NCI-H526 treated with DMSO at 0.1 percent for 48 hours (cell line): ENCODE measurements at regions not wholly inside any gene's neighbourhood (a gene's known extent, or its start where the extent isn't known, plus 50 kb on each side); places are given as distances from the start of the nearest gene placed in this dataset.

Experiments
- DNase-seq: peaks from one replicate; lab custom pipeline; 2025; lab: John Stamatoyannopoulos, UW

DNA sequence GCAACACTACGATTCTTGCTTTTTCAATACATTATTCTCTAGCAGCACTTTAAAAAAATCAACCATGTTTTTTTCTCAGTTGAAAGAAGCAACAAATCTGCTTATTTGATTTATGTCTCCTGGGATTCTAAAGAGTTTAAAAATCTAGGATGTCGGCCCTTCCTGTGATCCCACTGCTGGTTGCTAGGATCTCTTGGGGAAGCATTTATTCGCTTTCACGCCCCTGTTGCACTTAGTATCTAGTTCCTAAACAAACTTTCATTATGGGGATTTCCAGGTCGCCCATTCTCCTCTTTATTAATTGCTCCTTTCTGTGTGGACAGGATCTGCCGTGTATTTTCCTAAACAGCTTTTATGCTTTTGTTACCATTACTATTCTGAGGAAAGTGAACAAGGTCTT, 313.5 kb downstream of the AGTPBP1 start:
- no peak for DNase-seq

GRCh38 chr9:85427772-85428171, 314.0 kb downstream of the AGTPBP1 start:
- no peak for DNase-seq

- DNase-seq, result peak; percentile 28
Observed at GRCh38 chr9:85425153-85425611, 316.6 kb downstream of the AGTPBP1 start.

DNA sequence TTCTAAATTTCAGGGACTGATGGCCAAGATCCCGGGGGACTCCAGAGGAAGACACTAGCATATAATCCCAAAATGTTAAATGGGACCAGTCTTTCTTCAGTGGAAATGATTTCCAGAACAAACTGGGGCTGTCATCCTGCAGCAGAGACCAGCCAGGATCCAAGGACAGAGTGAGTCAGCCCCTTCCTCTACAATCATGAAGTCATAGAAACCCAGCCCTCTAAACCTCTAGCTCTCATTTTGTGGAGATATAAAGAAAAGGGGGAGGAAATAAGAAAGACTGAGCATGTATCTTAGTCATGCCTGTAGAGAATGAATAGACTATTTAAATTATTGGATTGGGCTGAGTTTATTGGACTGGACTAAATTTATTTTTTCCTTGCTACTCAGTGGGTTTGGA, 318.3 kb downstream of the AGTPBP1 start:
- DNase-seq, result no peak

GRCh38 chr9:85421641-85422040, 320.1 kb downstream of the AGTPBP1 start:
- DNase-seq, result no peak

DNA sequence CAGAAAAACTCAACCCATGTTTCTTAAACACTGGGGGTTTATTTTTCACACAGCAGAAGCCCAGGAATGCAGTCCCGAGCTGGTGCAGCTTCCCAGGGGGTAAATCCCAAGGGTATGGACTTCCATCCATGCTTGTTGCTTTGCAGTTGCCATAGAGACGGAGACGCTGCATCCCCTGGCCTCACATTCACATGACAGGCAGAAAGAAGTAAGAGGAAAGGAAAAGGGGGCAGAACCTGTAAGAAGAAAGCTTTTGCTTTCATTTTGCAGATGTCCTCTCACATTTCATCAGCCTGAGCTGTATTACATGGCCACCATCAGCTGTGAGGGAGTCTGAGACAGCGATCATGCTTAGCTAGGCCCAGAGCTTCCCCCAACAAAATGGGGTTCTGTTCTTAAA, 321.0 kb downstream of the AGTPBP1 start:
- DNase-seq, result no peak

DNA sequence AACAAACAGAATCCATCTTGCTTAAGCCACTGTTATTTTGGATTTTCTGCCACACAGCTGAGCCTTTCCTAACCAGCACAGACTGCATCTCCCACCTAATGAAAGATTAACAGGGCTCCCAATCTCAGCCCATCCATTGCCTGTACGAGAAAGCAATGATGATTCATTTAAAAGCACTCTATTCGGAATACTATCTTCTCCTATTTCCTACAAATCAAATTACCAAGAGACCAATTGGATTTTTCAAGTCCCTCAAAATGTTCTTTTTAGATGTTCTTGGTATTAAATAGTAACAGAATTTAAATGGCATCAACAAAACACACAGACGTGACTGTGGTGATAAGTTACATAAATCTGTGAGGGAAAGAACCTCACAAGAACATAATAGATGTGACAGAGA, 324.1 kb downstream of the AGTPBP1 start:
- DNase-seq, result no peak

- DNase-seq, result no peak
Observed at GRCh38 chr9:85416715-85417114, 325.0 kb downstream of the AGTPBP1 start.

DNA sequence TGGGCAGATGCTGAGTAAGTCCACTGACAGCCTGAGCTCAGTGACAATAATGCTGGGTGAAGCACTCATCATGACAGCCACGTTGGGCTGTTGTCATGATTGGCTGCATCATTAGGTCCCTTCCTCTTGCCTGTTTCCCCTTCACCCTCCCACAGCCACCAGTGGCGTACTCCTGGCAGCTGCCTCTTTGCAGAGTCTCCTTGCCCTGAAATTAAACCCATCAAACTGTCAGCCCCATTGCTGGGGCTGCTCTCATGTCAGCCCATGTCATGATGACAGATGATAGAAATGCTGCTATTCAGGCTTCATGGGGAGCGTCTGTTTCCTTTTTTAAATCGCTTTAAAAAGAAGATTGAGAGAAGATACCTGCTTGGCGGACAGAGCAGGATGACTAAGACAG, 327.4 kb downstream of the AGTPBP1 start:
- no peak for DNase-seq

GRCh38 chr9:85408494-85408893, 333.3 kb downstream of the AGTPBP1 start:
- no peak for DNase-seq

DNA sequence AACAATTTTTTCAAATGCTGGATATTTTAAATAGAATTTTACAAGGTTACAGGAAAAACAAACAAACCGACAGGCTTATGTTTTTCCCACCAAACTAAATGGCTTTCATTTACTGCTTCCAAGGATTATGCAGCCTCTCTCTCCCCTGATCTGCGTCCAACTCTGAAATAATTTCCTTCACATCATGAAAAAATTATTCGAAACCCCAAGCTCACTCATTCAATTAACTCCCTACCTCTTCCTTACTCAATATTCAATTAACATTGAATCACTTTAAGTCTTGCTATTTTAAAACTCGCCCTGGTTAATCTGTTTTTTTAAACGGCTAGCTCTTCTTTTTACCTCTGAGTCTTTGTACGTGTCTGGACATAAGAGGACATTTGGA, 336.2 kb downstream of the AGTPBP1 start:
- DNase-seq, result no peak

GRCh38 chr9:85404911-85405565, 336.7 kb downstream of the AGTPBP1 start:
- no peak for DNase-seq

DNA sequence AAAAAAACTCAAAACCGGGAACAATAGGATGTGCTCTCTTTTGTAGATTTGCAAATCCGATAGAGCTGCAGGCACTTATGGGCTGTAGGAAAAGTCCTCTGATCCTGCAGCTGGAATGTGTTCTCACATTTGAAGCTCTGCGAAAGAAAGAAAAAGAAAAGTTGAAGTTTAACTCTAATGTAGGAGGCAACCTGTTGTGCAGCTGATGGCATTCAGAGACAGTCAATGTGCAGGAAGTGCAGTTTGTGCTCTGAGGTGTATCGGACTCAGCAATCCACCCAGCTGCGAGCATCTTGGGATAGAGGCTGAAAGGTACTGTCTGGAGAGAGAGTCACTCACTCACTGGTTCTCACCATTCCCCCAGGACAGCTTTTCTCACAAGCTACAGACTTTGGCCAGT, 339.2 kb downstream of the AGTPBP1 start:
- DNase-seq, result no peak

GRCh38 chr9:85401998-85402397, 339.8 kb downstream of the AGTPBP1 start:
- DNase-seq, result no peak

DNA sequence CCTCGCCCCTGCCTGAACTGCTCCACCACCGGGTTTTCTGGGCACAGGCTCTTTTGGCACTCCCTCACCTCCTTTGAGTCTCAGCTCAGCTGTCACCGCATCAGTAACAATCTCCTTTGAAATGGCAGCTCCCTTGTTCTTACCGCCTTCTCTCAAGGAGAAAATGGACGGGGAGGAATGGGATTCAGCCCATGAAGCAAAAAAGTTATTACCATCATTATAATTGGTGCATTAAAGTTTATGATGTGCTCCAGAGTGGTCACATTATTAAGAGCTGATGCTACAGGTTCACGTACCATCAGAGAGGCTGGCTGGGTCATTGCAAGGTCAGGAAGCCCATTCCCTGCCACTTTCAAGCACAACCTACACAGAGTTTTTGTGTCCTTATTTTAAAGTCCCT, 344.7 kb downstream of the AGTPBP1 start:
- no peak for DNase-seq

- DNase-seq, result no peak
Observed at GRCh38 chr9:85392260-85392659, 349.5 kb downstream of the AGTPBP1 start.

- no peak for DNase-seq
Observed at GRCh38 chr9:85377731-85378289, 363.9 kb downstream of the AGTPBP1 start.

DNA sequence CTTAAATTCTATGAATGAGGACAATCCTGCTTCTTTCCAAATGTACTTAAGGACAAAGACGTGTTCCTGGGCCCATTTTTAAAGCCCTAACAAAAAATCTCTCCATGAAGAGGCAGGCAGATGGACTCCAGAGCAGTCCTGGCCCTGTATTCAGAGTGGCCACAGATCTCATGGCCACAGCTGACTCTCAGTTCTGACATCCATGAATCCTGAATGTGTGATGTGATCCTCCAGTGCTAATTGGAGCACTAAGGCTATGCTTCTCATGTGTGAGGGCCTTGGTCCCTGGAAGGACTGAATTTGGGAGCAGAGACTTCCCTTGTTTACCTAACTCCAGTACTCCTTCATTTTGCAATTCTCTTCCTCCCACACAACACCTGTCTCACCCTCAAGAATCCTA, 373.0 kb downstream of the AGTPBP1 start:
- no peak for DNase-seq

- DNase-seq, result no peak
Observed at GRCh38 chr9:85359161-85359560, 382.6 kb downstream of the AGTPBP1 start.

DNA sequence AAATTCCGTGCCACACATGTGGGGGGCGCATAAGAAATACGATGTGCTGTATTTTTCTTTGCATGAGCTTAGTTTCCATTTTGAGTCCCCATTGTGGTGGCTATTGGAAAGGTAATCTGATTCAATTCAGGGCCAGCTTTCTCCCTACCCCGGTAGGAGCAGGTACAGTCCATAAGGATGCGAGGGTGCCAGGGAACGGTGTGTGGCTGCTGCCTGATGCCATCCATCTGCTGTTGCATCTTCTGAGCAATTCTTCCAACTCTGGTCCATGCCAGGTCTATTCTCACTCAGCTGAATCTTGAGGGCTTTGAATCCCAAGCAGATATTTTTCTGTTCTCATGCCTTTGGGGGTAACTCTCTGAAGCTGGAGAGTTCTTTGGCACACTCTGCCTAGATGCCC, 392.7 kb downstream of the AGTPBP1 start:
- DNase-seq, result no peak

DNA sequence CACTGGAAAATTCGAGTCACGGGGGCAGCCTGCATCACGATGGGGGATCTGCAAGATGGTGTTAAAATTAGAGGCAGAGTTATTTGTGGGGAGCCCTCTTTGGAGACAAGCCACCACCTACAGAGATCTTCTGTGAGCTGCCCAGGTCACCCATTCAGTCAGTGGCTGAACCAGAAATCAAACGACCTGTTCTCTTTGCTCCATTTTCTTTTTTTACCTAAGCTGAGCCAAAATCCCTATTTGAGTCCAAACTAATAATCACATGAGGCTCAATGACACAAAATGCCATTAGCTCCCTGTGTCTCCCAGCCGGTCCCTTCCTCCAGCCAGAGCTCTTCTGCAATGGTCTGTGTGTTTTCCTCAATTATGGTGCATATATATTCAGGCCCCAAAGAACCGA, 394.2 kb downstream of the AGTPBP1 start:
- DNase-seq, result no peak

DNA sequence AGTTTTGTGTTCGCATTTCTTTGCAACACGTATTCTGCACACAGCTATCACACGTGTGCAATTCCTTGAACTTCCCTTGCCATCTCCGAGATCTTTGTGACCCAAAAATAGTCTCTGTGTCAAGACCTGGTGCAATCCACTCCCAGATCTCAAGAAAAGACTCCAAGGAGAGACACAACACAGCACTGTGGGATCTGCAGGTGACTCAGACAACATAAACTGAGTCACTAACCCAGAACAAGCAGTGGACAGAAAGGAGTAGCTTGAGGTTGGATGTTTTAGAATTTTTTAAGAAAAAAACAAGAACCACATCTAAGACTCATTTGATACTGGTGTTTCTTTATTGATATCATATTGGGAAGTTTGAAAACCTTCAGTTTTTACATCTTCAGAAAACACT, 396.9 kb downstream of the AGTPBP1 start:
- DNase-seq, result no peak

DNA sequence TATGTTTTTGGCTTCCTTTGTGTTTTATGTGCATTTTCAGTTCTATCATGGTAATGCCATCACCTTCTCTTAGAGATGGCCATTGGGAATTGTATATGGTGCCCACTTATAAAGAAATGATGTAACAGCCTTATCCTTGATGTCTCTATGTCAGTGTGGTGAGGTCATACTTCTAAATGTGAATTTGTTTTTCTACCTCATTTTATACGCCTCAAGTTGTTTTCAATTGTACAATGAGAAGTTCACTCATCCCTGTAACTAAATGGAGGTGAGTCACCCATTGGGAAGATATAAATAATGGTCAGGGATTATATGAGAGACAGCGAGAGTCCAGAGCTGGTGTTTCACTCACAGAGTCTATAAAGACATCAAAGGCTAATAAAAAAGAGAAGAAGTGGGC, 402.4 kb downstream of the AGTPBP1 start:
- DNase-seq, result no peak

- DNase-seq, result no peak
Observed at GRCh38 chr9:85334228-85334627, 407.5 kb downstream of the AGTPBP1 start.
